Activated T-cell treated with anti-CD3 and anti-CD28 coated beads, Interleukin-2, amount 50 U/mL, for 24 hours (primary cell): ENCODE measurements at regions not wholly inside any gene's neighbourhood (a gene's known extent, or its start where the extent isn't known, plus 50 kb on each side); places are given as distances from the start of the nearest gene placed in this dataset.

Experiments
- DNase-seq: peaks from one replicate; pipeline ENCODE4 v3.0.0-alpha.2; 2020
- H3K27ac Mint-ChIP-seq: 2 replicates; pipeline ENCODE4 v1.8.0; 2020; ENCODE audit warnings: mild to moderate bottlenecking, mixed read lengths
- H3K27me3 Mint-ChIP-seq: 2 replicates; pipeline ENCODE4 v1.8.0; 2020; ENCODE audit warnings: mixed read lengths
- H3K36me3 Mint-ChIP-seq: 2 replicates; pipeline ENCODE4 v1.8.0; 2020; ENCODE audit warnings: low read depth, mixed read lengths
- H3K4me1 Mint-ChIP-seq: 2 replicates; pipeline ENCODE4 v1.8.0; 2020; ENCODE audit warnings: low read depth, mixed read lengths
- H3K4me3 Mint-ChIP-seq: 2 replicates; pipeline ENCODE4 v1.8.0; 2020; ENCODE audit warnings: mild to moderate bottlenecking, moderate library complexity, mixed read lengths
- H3K9me3 Mint-ChIP-seq: 2 replicates; pipeline ENCODE4 v1.8.0; 2020; ENCODE audit warnings: mixed read lengths

DNA sequence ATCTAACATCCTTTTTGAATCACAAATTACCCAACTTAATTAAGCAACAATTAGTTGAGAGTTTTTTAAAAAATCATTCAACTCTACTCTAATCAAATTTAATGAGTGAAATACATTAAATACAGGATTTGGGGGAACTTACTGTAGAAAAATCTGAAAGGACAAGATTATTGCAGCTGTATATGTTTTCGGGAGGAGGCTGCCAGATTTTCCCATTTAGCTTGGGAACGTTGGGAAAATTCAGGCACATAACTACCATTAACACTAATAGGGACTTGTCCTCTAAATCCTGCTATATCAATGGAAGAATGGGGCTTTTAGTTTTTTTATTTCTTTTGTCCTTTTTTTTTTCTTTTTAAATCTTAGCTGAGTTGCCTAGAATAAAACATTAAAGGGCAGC lies 691.4 kb upstream of the FZD8 start:
- no peak for DNase-seq
- no peaks in the 10 kb centered on the region for H3K36me3 Mint-ChIP-seq
- no peak overlapping the region for H3K27ac Mint-ChIP-seq
- no peak overlapping the region for H3K4me3 Mint-ChIP-seq
- H3K27me3 Mint-ChIP-seq = no peaks in the 10 kb centered on the region
- no peaks in the 10 kb centered on the region for H3K4me1 Mint-ChIP-seq
- peaks cover 2% of the 10 kb centered on the region for H3K9me3 Mint-ChIP-seq

DNA sequence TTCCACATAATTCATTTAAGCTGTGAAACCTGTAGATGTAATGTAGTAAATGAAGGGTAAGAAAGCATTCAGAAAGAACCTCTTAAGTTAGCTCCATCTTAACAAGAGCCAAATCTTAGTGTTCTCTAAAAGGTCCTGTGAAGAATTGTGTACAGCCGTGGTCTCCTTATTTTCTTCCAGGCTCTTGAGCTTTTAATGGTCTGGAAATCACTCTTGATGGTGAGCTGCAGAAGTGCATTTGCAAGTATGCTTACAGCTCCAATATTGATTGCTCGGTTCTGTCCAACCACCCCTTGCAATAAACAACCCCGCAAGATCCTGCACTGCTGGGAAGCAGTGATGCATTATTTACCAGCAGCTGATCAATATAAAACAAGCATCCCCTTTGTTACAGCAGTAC lies 690.8 kb upstream of the FZD8 start:
- no peaks in the 10 kb centered on the region for H3K4me1 Mint-ChIP-seq
- no peaks in the 10 kb centered on the region for H3K36me3 Mint-ChIP-seq
- no peak overlapping the region for H3K27ac Mint-ChIP-seq

DNA sequence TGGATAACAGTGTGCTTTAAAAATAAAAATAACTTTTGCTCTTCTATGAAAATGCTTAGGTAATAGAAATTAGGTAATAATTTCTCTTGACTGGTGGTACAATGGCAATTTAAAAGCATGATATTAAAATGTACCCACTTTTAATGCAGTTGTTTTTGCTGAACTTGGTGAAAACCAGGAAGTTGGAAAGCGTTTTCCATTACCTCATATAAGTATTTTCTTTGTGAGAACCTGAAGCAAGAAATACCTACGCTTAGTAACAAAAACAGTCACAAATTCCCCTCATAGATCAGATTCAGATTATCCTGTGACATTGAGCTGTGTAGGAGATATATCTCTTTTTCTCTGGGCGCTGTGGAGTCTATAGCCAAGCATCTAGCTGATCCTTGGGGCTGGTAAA lies 689.0 kb upstream of the FZD8 start:
- no peak for DNase-seq
- H3K36me3 Mint-ChIP-seq = no peaks in the 10 kb centered on the region
- no peaks in the 10 kb centered on the region for H3K27me3 Mint-ChIP-seq
- H3K9me3 Mint-ChIP-seq = no peaks in the 10 kb centered on the region
- no peak overlapping the region for H3K27ac Mint-ChIP-seq
- H3K4me3 Mint-ChIP-seq = no peak overlapping the region
- no peaks in the 10 kb centered on the region for H3K4me1 Mint-ChIP-seq

More for the DNA sequence above, 690.8 kb upstream of the FZD8 start:
- no peaks in the 10 kb centered on the region for H3K27me3 Mint-ChIP-seq
- no peak for DNase-seq
- H3K4me3 Mint-ChIP-seq = no peak overlapping the region
- no peaks in the 10 kb centered on the region for H3K9me3 Mint-ChIP-seq

DNA sequence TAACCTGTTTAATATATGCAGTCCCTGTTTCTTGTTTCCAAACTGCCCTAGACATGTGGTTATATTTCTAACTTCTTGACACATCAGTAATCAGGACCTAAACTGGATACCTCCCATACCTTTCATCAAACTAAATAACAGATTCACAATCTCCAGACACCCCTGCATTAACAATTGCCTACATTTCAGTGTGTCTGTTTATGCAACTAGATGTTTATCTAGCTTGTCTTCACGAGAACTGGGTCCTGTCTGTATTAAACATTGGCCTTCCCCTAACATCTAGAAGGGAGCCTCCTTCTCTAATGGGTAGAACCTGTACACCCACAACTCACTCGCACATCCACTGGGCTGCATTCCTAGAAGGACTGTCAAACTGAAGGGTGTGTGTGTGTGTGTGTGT lies 683.7 kb upstream of the FZD8 start:
- Mint-ChIP-seq H3K27me3 (no peaks in the 10 kb centered on the region), H3K27ac (no peak overlapping the region), H3K36me3 (no peaks in the 10 kb centered on the region), H3K9me3 (peaks cover 3% of the 10 kb centered on the region), H3K4me3 (no peak overlapping the region), H3K4me1 (no peaks in the 10 kb centered on the region)
- no peak for DNase-seq

DNA sequence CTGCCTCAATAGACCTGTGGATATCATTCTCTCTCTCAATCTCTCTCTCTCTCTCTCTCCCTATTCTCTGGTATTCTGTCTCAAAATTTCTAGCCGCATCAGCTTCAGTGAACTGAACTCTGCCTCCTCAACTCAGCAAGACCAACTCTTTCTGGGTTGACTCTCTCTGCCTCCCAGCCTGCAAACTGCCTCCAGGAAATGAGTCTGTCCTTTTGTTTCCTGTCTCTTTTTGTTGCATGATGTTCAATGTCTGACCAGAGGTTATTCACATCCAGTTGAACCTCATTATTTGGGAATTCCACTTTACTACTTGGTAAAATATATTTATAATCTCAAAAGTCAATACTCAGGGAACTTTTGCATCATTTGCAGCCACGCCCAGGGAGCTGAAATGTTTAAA lies 682.7 kb upstream of the FZD8 start:
- Mint-ChIP-seq H3K27ac (no peak overlapping the region), H3K36me3 (no peaks in the 10 kb centered on the region), H3K27me3 (no peaks in the 10 kb centered on the region), H3K4me3 (no peak overlapping the region), H3K9me3 (peaks cover 8% of the 10 kb centered on the region), H3K4me1 (no peaks in the 10 kb centered on the region)
- DNase-seq = no peak

DNA sequence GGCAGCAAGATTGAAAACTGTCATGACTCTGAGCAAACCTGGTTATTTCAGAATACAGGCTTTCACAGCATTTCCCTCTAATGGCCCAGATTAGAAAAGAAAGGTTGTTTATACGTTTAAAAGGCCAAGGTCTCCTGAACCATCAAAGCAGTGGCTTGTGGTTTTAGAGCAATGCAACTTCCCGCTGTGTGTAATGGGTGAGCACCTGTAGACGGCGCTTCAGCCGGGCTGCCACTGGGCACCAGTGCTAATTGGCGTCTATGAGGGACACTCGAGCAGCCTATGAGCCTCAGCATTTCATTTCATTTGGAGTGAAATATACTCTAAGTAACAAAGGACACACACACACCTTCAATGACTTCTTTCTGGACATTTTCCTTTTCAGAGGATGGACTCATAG lies 671.0 kb upstream of the FZD8 start:
- Mint-ChIP-seq H3K9me3 (peaks cover 11% of the 10 kb centered on the region), H3K36me3 (no peaks in the 10 kb centered on the region), H3K27me3 (no peaks in the 10 kb centered on the region), H3K4me3 (no peak overlapping the region), H3K4me1 (no peaks in the 10 kb centered on the region), H3K27ac (no peak overlapping the region)
- no peak for DNase-seq

DNA sequence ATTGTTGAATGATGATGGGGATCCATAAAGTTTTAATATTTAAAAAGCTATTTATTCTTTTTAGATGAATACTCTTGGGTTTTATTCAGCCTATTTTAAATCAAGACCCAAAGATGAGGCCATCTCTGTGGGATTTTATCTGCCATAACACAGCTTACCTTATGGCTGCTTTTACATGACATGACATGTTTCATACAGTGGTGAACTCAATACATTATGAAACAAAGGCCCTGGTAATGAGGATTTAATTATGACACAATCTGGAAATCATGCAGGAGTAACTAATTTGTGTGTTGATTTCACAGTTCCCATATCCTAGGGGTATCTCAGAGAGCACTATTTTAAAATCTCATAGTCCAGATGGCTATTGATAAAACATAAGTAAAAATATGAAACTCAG lies 661.8 kb upstream of the FZD8 start:
- H3K27ac Mint-ChIP-seq = no peak overlapping the region
- no peaks in the 10 kb centered on the region for H3K27me3 Mint-ChIP-seq
- DNase-seq = no peak
- no peaks in the 10 kb centered on the region for H3K9me3 Mint-ChIP-seq
- H3K36me3 Mint-ChIP-seq = no peaks in the 10 kb centered on the region
- H3K4me3 Mint-ChIP-seq = no peak overlapping the region
- H3K4me1 Mint-ChIP-seq = no peaks in the 10 kb centered on the region

DNA sequence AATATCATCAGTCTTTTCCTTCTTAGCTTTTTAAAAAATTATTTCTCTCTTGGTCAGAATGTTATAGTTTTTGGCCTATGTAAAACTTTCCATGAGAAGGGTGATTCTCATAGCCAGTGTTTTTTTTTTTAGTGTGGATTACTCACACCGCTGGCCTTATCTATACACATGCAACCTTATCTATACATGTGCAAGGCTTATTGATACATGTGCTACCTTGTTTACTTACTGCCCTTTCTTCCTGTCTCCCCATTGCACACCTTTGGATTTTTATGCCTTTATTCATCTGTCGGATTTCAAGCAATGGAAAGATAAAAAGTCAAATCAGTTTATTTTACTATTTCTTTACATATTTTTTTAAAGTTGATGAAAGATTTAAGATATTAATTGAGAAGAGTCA lies 660.0 kb upstream of the FZD8 start:
- H3K36me3 Mint-ChIP-seq = no peaks in the 10 kb centered on the region
- H3K27me3 Mint-ChIP-seq = no peaks in the 10 kb centered on the region
- peaks cover 3% of the 10 kb centered on the region for H3K9me3 Mint-ChIP-seq
- no peak for DNase-seq
- no peak overlapping the region for H3K4me3 Mint-ChIP-seq
- H3K27ac Mint-ChIP-seq = no peak overlapping the region
- H3K4me1 Mint-ChIP-seq = no peaks in the 10 kb centered on the region

DNA sequence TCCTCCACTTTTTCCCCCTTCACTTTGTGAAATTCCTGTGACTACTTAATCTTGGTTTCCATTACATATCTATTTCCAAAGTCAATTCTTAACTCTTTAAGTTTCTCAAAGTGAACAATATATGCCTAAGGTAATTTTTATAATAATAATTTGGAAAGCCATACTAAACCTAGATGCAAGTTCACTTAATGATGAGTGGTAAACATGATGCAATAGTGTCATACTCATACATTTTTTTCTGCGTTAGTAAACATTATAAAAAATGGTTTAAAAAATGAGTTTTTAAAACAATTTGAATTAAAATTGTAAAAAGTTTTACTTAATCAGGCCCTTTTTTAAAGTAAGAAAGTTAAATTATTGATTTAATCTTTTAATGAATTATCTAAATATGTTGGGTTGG lies 659.4 kb upstream of the FZD8 start:
- H3K27ac Mint-ChIP-seq = no peak overlapping the region
- H3K9me3 Mint-ChIP-seq = peaks cover 3% of the 10 kb centered on the region
- DNase-seq = no peak
- H3K4me3 Mint-ChIP-seq = no peak overlapping the region
- H3K36me3 Mint-ChIP-seq = no peaks in the 10 kb centered on the region
- no peaks in the 10 kb centered on the region for H3K27me3 Mint-ChIP-seq
- H3K4me1 Mint-ChIP-seq = no peaks in the 10 kb centered on the region

DNA sequence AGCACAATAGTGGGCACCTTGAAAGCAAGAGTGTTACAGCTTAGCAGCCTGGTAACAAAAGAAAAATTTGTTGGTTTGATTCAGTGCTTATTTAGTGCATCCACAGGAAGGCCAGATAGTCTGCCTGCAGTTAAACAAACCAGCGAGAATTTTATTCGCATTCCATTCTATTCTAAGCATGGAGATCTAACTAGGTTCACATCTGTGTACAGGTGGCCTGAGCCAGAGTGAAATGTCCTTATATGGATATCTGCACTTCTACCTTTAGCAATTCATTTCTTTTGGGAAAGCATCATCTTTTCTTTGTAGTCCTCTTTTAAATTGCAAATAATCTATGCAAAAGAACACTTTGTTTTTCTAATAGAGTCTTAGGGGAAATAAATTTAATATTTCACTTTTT lies 659.0 kb upstream of the FZD8 start:
- no peaks in the 10 kb centered on the region for H3K27me3 Mint-ChIP-seq
- no peaks in the 10 kb centered on the region for H3K4me1 Mint-ChIP-seq
- H3K9me3 Mint-ChIP-seq = peaks cover 3% of the 10 kb centered on the region
- no peak overlapping the region for H3K27ac Mint-ChIP-seq
- H3K36me3 Mint-ChIP-seq = no peaks in the 10 kb centered on the region
- DNase-seq = no peak
- H3K4me3 Mint-ChIP-seq = no peak overlapping the region

DNA sequence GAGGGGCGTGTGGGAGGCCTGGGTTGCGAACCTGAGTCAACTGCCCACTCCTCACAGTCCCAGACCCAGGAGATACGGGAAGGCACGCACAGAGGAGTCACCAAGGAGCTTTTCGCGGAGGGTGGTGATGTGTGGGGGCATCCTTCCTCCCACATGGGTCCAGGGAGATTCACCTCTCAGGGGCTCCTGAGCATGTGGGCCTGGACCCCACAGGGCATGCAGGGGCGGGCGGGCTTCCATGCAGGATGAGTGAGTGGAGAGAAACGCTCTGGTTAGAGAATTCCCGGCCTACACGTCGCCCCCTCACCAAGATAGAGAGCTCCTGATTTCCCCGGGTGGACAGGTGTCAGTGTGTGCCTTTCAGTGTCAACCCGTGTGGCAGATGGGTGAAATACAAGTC lies 641.7 kb upstream of the FZD8 start:
- Mint-ChIP-seq H3K9me3 (peaks cover 24% of the 10 kb centered on the region), H3K27me3 (no peaks in the 10 kb centered on the region), H3K4me3 (no peak overlapping the region), H3K27ac (no peak overlapping the region), H3K4me1 (no peaks in the 10 kb centered on the region), H3K36me3 (no peaks in the 10 kb centered on the region)
- DNase-seq = no peak

DNA sequence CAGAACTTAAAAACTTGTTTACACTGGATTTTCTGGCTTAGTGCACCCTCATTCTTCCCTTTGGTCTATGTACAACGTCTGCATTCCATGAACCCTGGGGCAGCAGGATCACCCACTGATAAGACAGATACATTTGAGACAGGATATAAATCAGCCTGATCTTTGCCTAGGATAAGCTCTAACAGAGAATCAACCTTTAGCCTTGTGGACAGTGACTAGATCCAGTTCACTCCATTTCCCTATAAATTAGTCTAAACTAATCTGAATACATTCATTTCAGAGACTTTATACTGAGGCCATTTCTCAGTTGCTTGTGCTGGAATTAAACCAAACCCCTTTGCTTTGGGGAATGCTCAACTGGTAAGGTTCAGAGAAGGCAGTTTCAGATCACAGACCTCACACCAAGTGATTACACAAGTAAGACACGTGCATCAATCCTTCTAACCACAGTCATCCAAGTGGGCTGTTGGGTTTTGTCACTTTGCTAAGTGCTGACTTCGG lies 639.8 kb upstream of the FZD8 start:
- no peaks in the 10 kb centered on the region for H3K4me1 Mint-ChIP-seq
- DNase-seq = no peak
- H3K27ac Mint-ChIP-seq = no peak overlapping the region
- peaks cover 27% of the 10 kb centered on the region for H3K9me3 Mint-ChIP-seq
- no peaks in the 10 kb centered on the region for H3K27me3 Mint-ChIP-seq
- no peaks in the 10 kb centered on the region for H3K36me3 Mint-ChIP-seq
- H3K4me3 Mint-ChIP-seq = no peak overlapping the region

DNA sequence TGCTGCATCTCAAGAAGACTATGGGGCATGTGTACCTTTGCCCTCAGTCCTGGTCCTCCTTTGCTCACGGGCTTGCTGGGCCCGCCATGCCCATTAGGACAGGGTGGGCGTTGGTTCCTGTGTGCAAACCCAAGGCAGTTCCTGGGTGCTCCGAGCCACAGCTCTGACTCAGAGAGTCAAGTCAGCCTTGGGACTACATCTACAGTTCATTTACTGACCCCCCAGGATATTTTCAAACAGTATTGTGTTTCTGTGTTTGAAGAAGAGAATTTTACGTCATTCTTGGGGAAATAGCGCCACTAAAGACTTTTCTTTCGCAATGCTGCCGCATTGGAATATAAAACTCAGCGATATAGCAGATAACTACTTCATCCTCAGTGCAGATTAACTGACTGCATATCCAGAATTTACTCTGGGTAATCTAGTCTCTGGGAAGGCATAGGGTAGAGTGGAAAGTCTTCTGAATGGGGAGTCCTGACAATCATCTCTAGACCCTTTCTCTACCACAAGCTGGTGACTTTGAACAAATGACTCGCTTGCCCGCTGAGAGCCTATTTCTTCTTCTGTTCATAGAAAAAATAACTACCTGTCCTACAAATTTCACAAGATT lies 638.9 kb upstream of the FZD8 start:
- Mint-ChIP-seq H3K9me3 (peaks cover 27% of the 10 kb centered on the region), H3K4me3 (no peak overlapping the region), H3K36me3 (no peaks in the 10 kb centered on the region), H3K4me1 (no peaks in the 10 kb centered on the region), H3K27me3 (no peaks in the 10 kb centered on the region), H3K27ac (no peak overlapping the region)
- DNase-seq = no peak

DNA sequence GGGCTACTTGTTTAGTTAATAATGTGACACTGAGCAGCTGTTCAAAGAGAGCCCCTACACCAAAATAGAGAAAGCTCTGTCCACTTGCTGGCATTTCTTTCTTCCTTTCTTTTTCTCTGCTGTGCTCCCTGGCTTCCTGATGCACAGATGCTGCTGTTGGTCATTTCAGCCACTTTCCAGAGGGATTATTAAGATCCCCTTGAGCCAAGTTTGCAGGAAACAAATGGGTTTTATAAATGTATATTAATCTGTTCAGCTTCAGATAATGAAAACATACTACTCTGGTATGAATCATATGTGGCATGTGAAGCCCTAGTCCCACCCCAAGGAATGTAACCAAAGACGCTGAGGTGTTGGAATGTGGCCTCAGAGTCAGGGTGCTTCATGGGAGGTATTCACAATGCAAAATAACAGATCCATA lies 638.2 kb upstream of the FZD8 start:
- Mint-ChIP-seq H3K36me3 (no peaks in the 10 kb centered on the region), H3K4me1 (no peaks in the 10 kb centered on the region), H3K27me3 (no peaks in the 10 kb centered on the region), H3K4me3 (no peak overlapping the region), H3K27ac (no peak overlapping the region), H3K9me3 (peaks cover 28% of the 10 kb centered on the region)
- DNase-seq = no peak

DNA sequence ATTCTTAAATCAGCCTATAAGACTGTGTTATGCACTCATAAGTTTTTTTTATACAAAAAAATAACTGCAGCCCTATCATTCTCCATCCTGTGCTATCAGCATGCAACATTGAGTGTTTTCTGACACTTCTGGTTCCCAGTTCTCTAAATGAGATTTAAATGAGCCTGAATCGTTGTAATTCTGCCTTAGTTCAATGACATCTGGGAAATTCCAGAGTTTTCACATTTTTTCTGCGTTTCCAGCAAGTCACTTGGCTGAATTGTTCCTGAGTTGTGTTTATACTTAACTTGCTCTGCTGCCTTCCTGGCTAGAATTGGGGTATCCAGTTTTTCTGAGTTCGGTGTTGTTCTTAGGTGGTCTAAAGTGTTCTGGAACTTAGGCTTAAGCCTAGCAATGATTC lies 636.1 kb upstream of the FZD8 start:
- H3K36me3 Mint-ChIP-seq = no peaks in the 10 kb centered on the region
- peaks cover 27% of the 10 kb centered on the region for H3K9me3 Mint-ChIP-seq
- H3K4me1 Mint-ChIP-seq = no peaks in the 10 kb centered on the region
- no peak overlapping the region for H3K27ac Mint-ChIP-seq
- H3K27me3 Mint-ChIP-seq = no peaks in the 10 kb centered on the region
- no peak overlapping the region for H3K4me3 Mint-ChIP-seq
- DNase-seq = no peak

DNA sequence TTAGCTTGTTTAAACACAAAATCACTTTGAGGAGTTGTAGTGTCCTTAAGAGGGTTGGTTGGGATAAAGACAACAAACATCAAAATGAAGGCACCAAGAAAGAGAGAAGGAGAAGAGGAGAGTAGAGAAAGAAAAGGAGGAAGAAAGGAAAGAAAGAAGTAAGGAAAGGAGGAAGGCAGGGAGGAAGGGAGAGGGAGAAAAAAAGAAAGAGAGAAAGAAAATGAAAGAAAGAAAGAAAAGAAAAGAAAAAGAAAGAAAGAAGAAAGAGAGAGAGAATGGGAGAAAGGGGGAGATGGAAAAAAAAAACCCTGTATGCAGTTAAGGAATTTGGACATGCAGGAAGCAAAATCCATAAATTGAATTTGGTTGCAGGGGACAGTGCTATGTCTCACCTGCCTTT lies 635.4 kb upstream of the FZD8 start:
- no peak for DNase-seq
- Mint-ChIP-seq H3K27ac (no peak overlapping the region), H3K4me3 (no peak overlapping the region)

More for the DNA sequence above, 635.4 kb upstream of the FZD8 start:
- H3K36me3 Mint-ChIP-seq = no peaks in the 10 kb centered on the region
- H3K27me3 Mint-ChIP-seq = no peaks in the 10 kb centered on the region
- H3K9me3 Mint-ChIP-seq = peaks cover 26% of the 10 kb centered on the region
- no peaks in the 10 kb centered on the region for H3K4me1 Mint-ChIP-seq
